HG03095 (cell line): ENCODE measurements at regions not wholly inside any gene's neighbourhood (a gene's known extent, or its start where the extent isn't known, plus 50 kb on each side); places are given as distances from the start of the nearest gene placed in this dataset.
"Not testable (repeated sequence)": the region's sequence is repeated elsewhere in the genome, so short reads cannot be mapped to it uniquely, and the experiment has no call there.

ENCODE experiments used
- ATAC-seq: cut with Tn5 transposase; IDR thresholded peaks from one replicate; pipeline ENCODE4 v1.9.1; 2021; ENCODE audit warnings: moderate library complexity; ENCODE audit not compliant: unreplicated experiment

DNA sequence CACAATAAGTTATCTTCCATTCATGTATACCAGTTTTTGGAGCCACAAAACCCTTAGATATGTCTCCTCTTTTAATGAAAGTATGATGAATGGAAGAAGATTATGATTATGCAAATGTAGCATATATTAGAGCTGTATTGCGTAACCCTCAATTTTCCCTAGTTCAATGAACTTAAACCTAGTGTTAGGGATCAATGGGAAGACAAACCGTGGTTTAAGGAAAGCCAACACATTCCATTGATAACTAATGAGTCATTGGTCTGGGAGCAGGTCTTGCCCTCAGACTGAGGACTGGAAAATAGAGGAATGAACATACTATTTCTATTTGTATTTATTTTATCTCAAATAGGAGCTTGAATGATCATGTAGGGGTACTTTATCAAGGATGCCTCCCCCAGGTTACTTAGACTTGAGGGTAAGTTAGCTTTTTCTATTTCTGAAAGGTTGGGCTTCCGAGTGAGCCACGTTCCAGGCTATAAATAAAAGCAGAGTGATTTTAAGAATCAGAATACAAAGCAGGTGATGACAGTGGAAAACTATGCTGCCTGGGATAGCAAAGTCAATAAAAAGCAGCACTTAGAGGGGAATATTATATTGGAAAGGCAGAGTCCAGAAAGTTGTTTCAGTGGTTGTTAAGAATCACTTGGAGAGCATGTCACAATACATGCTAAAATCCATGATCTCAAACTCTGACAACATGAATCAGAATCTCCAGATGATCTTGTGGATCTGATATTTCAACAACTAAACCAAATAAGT is 356.0 kb downstream of the ADAM29 start:
- ATAC-seq, result no peak

DNA sequence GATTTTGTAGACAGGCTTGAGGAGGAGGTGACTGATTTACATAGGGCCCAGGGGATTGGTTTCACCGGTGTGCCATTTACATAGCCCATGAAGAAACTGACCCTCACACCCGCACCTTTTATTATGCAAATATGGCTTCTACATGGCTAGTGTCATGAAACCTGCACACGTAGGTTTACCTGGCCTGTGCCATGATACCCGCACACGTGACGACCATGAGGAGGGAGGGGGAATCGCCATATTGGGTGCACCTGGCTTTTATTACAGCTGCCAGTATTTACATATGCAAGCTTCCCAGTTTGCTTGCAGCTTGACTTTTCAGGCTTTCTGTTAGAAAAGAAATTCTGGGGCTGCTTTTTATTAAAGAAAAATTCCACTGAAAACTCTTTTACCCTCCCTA is 359.7 kb downstream of the ADAM29 start:
- ATAC-seq, result no peak

DNA sequence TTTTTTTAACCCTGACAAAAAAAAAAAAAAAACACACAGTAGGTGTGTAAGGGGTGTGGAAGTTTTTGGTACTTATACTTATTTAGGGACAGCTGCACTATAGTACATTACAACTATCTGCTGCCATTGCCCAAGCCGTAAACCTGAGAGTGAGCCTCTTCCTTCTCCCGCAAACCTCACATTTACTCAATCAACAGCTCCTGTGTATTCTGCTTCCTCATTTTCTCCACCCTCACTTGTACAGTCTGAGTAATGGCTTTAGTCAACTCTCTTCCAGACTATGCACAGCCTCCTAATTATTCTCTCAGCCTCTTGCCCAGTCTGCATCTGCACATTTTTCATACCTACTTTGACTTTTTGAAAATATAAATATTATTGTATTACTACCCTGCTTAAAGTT is 362.0 kb downstream of the ADAM29 start:
- no peak for ATAC-seq

DNA sequence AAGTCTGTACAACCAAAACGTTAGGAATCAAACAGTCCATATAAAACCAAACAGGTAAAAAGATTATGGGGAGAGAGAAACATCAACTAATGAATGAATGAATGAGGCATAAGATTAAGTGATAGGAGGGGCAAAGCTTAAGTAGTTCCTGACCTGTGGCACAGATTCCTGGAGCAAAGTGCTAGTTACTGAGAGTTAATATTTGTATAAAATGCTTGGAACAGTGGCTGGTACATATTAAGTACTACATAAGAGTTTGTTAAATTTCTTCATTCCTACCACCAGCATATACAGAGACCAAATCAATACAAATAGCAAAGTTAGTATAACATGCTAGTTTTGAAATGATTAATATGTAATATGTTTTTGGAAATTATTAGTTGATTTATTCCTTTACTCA is 363.7 kb downstream of the ADAM29 start:
- ATAC-seq, result no peak

DNA sequence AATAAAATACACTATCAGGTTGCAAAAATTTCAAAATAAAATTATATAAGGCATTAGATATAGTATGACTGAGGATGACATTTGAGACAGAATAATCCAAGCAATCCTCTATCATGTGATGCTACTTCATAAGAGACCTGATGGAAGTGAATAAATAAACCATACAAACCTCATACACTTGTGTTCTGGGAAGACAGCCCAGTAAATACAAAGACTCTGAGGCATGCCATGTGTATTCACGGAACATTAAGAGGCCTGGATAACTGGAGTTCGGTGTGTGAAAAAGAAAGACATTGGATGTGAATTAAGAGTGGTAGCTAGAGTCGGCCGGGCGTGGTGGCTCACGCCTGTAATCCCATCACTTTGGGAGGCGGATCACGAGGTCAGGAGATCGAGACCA is 364.2 kb downstream of the ADAM29 start:
- no peak for ATAC-seq

DNA sequence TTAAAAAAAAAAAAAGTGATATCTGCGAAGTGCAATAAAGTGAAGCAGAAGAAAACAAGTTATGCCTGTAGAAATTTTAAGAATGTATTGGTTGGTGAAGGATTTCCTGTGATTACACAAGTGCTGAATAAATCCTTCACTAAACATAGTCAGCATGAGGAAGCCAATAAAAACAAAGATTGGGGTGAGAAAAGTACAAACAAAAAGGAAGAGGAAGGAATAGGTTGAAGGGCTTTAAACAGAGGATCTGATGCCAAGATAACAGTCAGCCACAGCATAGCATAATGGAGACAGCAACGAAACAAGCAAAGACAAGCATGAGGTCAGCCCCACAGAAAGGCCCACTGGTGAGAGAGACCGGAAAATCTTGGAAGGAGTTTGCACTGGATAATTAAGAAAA is 372.2 kb downstream of the ADAM29 start:
- no peak for ATAC-seq

DNA sequence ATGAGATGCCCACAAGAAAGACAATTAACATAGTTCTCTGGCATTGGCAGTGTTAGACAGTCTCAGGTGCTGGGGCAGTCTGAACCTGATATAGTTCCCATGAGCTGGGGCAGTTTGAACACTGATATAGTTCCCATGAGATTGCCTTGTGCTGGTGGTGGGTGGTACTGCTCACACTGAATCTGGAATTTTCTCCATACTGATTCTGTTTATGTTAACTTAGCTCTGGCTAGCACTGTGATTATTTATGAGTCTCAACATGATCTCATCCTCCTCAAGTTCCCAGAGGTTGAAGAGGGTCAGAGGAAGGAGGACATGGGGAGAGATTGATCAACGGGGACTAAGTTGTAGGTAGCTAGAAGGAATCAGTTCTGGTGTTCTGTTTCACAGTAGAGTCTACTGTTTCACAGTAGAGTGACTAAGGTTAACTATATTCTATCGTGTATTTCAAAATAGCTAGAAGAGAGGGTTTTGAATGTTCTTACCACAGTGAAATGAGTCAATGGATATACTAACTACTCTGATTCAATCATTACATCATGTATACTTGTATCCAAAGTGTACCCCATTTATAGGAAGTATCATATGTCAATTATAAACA is 379.9 kb downstream of the ADAM29 start:
- no peak for ATAC-seq

DNA sequence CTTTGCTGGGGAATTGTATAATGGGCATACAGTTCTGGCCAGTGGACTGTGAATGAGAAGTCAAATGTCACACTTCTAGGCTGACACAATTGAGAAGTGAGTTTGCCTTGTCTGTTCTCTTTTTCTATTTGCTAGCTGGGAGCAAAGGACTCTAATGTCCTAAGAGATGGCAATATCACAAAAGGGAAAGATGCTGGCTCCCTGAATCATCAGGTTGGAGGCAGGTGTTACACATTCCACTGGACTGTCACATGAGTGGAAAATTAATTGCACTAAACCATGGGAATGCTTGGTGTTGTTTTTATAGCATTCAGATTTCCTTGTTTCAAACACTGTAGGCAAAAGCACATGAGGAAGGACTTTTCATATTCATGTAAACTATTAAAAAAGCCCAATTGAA is 388.3 kb downstream of the ADAM29 start:
- no peak for ATAC-seq

DNA sequence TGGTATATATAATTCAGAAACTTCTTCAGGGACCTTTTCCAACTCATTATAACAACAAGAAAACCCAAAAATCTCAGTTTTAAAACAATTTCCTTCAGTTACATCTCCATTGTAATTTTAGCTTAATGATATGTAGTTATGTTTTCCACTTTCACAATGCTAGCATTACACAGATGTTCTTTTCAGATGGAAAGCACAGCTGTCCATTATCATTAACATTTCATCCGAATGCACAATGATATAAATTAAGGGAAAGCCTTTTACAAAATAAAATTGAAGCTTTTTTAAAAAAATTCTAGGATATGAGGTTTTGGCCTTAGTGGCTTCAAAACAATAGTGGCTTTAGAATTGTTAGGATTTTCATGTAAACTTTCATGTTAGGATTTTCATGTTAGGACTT is 389.2 kb downstream of the ADAM29 start:
- no peak for ATAC-seq

DNA sequence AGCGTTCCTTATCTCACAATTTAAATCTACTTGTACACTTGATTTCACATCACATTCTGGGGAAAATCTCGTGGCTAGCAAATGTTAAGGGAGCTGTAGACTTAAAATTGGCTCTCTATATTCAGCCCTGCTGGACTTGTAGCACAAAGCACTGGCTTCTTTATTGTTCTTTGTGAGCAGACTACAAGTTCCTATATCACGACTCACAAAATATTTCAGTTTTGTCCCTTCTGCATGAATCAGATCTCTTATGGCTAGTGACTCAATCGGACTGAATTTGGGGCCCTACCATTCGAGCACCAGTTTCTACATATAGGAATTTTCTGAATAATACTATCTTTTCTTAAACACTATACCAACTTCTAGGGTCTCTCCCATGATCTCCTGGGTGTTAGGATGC is 390.1 kb downstream of the ADAM29 start:
- no peak for ATAC-seq

DNA sequence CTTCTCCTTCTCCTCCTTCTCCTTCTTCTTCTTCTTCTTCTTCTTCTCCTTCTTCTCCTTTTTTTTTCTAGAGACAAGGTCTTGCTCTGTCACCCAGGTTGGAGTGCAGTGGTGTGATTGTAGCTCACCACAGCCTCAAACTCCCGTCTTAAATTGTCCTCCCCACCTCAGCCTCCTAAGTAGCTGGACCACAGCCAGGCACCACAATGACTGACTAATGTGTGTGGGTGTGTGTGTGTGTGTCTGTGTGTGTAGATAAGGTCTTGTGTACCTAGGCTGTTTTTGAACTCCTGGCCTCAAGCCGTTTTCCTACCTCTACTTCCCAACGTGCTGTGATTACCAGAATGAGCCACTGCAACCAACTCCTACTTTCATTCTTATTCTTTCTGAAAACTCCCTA is 390.9 kb downstream of the ADAM29 start:
- ATAC-seq, result no peak

DNA sequence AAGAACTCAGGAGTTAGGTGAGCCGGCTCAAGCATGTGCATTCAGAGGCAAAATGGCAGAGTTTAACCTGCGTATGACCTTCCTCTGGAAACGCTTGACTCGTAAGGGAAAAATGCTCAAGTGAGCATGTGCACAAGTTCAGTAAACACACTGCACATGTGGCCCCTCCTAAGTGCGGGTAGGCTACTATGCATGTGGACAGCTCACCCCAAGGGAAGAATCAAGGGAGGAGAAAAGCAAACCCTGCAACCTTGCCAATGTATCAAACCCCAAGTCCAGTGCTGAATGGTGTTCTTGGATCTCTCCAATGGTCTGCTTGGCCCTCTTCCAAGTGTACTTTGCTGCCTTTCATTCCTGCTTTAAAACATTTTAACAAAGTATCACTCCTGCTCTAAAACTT is 407.1 kb downstream of the ADAM29 start:
- no peak for ATAC-seq

DNA sequence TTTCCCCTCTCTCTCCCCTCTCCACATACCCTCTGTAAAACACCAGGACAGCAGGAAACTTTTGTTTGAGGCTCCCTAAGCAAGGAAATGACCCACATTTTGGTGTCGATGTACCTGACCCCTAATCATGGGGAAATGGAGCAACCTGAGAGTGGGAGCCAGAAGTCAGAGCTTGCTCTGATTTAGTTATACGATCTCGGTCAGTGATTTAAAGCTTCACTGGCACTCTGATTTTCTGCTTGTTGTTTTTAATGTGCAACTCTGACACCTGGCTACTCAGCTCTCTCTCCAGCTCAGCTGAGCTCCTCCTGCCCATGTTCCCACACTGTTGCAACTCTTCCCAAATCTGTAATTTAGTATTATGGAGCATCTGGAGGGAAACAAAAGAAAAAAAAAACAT is 408.6 kb downstream of the ADAM29 start:
- ATAC-seq, result no peak

DNA sequence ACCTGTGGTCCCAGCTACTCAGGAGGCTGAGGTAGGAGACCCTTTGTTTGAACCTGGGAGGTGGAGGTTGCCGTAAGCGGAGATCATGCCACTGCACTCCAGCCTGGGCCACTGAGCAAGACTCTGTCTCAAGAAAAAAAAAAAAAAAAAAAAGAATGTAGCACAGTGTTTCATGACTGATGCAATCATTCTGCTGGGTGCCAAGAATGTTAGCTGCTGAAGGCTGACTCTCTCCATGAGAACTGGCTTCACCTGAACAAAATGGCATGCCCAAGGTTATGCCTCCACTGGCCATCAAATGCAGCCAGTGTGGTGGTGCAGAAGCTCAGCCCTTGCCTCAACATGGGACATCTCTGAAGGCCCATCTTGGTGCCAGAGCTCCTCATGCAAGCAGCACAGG is 412.1 kb downstream of the ADAM29 start:
- ATAC-seq, result no peak

DNA sequence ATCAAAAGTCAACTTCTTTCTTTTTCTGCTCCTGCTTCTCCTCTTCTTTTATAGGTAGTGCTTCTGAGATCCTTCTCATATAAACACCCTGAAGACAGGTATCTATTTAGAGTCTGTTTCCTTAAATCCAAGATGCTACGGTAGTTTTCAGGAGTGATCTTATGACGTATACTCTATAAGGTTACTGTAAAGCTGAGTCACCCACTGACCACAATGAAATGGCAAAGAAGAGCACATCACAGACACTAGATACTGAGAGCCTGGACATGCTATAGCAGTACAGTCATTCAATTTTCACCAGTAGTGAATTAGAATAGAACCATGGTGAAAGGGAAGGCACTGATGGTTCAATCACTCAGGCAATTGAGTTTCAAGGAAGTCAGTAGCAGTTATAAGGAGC is 412.5 kb downstream of the ADAM29 start:
- ATAC-seq, result no peak

DNA sequence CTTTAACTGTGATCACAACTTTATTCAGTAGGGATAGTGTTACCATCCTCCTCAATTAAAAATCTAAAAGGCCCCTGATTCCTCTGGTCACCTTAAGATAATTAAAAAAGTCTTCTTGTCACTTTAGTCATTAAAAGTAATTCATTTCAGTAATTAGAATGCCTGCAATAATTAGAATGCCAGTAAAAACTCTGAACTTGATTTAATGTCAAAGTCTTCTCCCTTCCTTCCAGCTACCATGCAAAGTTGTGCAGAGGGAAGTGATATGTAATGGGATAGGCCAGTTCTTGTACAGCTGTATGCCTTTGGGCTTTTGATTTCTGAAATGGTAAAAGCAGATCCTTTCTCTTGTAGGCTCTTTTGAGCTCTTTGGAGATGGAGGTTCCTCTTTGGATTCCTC is 417.2 kb downstream of the ADAM29 start:
- no peak for ATAC-seq

DNA sequence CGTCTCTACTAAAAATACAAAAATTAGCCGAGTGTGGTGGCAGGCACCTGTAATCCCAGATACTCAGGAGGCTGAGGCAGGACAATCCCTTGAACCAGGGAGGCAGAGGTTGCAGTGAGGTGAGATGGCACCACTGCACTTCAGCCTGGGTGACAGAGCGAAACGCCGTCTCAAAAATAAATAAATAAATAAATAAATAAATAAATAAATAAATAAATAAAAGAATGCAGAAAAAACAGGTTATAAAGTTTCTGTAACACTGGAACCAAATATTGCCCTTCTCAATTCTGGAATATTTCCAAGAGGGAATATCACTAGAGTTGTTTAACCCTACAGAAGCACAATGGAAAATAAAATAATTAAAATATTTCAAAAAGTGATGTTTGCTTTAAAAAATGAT is 418.4 kb downstream of the ADAM29 start:
- not testable (repeated sequence) for ATAC-seq

DNA sequence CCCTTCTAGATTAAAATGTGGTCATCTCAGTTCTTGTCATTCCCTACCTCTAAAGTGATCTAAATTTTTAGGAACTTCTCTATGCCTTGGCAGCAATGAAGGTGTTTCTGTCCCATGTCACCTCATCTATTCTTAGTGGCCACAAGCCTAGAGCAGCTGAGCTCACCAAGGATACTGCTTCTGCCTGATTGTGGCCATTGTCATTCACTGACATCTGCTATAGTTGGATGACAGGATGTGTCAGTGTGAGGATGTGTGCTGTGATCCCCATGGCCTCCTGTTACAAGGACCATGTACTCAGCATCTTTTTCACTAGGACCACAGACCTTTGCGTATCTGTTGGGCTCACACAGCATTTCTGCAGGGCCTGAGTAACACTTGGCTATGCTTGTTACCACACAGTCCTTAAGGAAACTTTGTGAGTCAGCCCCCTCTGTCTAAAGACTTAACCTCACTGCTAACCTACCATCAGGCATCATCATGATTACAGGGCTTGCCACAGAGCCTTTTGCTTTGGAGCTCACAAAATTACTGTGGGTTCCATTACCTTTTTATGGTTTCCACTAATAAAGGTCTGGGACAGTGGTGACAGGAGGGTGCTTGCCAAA is 421.0 kb downstream of the ADAM29 start:
- no peak for ATAC-seq

DNA sequence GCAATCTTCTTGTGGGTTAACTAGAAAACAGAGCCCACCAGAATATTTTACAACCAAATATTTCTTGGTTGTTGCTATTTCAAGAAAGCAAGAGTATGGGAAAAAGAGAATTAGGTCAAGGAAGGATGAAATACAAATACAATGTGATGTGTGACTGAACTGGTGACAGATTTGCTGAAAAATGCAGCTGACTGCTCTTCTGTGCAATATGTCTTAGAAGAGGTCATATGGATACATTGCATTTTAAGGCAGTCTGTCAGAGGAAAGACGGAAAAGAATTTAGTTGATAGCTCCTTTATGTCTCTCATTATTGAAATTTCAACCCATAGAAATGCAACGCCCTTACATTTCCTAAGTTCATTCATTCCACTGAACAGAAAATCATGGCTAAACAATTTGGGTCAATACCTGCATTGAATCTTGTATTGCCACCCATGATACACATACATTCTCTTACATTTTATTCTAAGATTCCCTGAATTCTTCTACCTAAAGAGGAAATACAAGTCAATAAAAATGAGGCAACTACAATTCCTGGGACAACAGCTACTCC is 423.1 kb downstream of the ADAM29 start:
- ATAC-seq, result no peak

DNA sequence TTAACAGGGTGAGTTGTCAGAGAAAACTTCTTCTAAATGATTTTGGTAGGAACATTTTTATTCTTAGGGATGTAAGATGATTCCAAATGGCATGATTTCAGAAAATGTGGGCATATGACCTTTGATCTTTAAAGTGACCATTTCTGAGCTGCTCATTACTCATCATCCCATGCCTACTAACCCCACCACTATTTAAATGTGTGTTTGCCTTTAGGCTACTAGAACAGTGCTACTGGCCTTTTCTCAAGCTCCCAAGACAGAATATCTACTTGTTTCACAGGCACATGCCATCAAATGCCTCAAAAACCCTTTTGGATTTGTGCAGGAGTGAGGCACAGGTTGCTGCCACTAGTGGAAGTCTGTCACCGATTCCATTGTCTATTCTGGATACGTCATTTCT is 428.2 kb downstream of the ADAM29 start:
- no peak for ATAC-seq

DNA sequence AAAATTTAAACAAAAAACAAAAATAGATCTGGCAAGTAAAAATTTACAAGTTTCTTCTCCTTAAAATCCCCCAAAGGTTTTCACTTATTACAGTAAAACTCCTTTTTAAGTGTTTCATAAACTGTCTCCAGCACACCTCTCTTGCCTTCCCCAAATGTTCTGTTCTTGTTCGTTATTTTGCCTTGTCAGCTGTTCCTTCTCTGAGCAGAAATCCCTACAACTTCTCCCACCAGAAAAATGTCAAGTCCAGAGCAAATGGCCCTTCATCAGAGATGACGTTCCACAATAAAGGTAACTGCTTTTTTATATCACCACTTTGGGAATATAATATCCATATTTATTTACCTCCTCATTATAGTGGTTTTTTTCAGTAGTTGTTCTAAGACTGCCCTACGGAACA is 432.1 kb downstream of the ADAM29 start:
- ATAC-seq, result no peak

DNA sequence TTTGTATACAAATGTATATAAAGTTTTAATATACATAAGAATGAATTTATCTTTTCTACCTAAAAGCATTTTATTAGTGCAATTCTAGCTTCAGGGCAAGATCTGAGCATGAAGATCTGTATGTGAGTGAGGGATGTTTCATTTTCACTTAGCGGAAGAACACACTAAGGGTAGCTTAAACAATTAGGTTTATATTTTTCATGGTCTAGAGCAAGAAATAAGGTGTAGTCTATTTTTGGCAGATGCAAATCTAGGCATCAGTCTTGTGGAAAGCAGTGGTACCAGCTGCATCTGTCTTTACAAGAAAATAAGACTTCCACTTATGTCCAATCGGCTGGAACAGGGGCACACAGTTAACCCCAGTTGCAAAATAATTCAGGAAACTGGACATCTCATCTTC is 433.3 kb downstream of the ADAM29 start:
- no peak for ATAC-seq
